Hematopoietic multipotent progenitor cell (in vitro differentiated cells): ENCODE measurements at regions not wholly inside any gene's neighbourhood (a gene's known extent, or its start where the extent isn't known, plus 50 kb on each side); places are given as distances from the start of the nearest gene placed in this dataset. TPM values are rescaled to one million over a fixed set of nuclear protein-coding genes. Genes with fewer than 3 reads are reported as not detected.

ENCODE experiments used
- DNase-seq, 3 donors: peaks; one replicate each; pipeline ENCODE4 v3.0.0-alpha.2; 2011 to 2015; ENCODE audit warnings: low read depth in 2 of 3, low spot score in 2 of 3
- small RNA-seq: library from RNA; depleted of rRNA; stranded (forward); fragments of <200 nt; gene quantifications from one replicate; pipeline ENCODE3, GENCODE V24; 2012

- DNase-seq: peak in 2 of 3 donors; percentile 20 to 57
Measured at GRCh38 chr2:74756356-74756890, 77.5 kb upstream of the HK2 start.

- DNase-seq: no peak
Measured at GRCh38 chr2:74759986-74760385, 73.9 kb upstream of the HK2 start.

GRCh38 chr2:74760875-74761630 is 72.9 kb upstream of the HK2 start:
- no peak for DNase-seq

GRCh38 chr2:74762789-74763188 is 71.1 kb upstream of the HK2 start:
- peak in 2 of 3 donors; percentile 56 to 75 for DNase-seq

GRCh38 chr2:74763962-74764428 is 69.9 kb upstream of the HK2 start:
- DNase-seq: no peak

- peak in 2 of 3 donors; percentile 4 to 23 for DNase-seq
Measured at GRCh38 chr2:74764429-74765272, 69.3 kb upstream of the HK2 start.

GRCh38 chr2:74766780-74767179 is 67.1 kb upstream of the HK2 start:
- no peak for DNase-seq

GRCh38 chr2:74767618-74768017 is 66.3 kb upstream of the HK2 start:
- no peak for DNase-seq

- no peak for DNase-seq
Measured at GRCh38 chr2:74768401-74768914, 65.5 kb upstream of the HK2 start.

GRCh38 chr2:74772046-74772445 is 61.9 kb upstream of the HK2 start:
- DNase-seq: no peak

- no peak for DNase-seq
Measured at GRCh38 chr2:74777161-74777900, 56.6 kb upstream of the HK2 start.

- no peak for DNase-seq
Measured at GRCh38 chr2:74778381-74779264, 55.3 kb upstream of the HK2 start.

GRCh38 chr2:74779265-74779558 is 54.7 kb upstream of the HK2 start:
- DNase-seq: no peak

- DNase-seq: no peak
Measured at GRCh38 chr2:74779587-74780135, 54.3 kb upstream of the HK2 start.

Small RNA genes lying in the stretch of these regions (small RNA-seq; reads per million reads assigned to genes)
- not detected for gene AC007387.1
